ENCODE measurements at regions not wholly inside any gene's neighbourhood (a gene's known extent, or its start where the extent isn't known, plus 50 kb on each side); places are given as distances from the start of the nearest gene placed in this dataset.

DNA sequence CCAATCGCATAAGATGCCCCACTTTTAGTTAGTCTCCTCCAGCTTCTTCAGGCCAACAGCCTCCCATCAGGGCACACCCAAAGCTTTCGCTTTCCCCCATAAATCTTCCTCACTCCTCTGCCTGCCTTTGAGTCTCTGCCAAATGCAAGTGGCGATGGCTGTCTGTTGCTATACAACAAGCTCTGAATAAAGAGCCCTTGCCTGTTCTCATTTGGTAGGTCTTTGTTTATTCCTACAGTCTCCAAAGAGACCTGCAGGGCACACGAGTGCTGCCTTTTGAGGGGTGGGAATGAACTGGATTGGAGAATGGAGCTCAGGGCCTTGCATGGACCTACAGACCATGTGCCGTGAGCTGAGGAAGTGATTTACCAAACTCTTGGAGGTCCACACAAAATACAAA, 52.2 kb upstream of the SOD3 start:
- FAIRE-seq, result no peak
- DNase-seq (ENCODE audit: low read depth in 1 of 2, low spot score in 1 of 2), result no peak
- Histone ChIP-seq H3K27ac (no peak overlapping the region), H3K9me3 (no peaks in the 10 kb centered on the region), H3K4me3 (no peak overlapping the region), H3K4me1 (no peaks in the 10 kb centered on the region), H3K4me2 (no peak overlapping the region)
- 82% methylated on average over 5 of the region's 5 CpGs for WGBS (ENCODE audit: missing lambda C conversion rate)
- no peak for ATAC-seq
- TF ChIP-seq, protein P1, sequence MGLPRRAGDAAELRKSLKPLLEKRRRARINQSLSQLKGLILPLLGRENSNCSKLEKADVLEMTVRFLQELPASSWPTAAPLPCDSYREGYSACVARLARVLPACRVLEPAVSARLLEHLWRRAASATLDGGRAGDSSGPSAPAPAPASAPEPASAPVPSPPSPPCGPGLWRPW (IDR thresholded peaks at IDR 0.05), result no peak
- TF ChIP-seq, protein P2, sequence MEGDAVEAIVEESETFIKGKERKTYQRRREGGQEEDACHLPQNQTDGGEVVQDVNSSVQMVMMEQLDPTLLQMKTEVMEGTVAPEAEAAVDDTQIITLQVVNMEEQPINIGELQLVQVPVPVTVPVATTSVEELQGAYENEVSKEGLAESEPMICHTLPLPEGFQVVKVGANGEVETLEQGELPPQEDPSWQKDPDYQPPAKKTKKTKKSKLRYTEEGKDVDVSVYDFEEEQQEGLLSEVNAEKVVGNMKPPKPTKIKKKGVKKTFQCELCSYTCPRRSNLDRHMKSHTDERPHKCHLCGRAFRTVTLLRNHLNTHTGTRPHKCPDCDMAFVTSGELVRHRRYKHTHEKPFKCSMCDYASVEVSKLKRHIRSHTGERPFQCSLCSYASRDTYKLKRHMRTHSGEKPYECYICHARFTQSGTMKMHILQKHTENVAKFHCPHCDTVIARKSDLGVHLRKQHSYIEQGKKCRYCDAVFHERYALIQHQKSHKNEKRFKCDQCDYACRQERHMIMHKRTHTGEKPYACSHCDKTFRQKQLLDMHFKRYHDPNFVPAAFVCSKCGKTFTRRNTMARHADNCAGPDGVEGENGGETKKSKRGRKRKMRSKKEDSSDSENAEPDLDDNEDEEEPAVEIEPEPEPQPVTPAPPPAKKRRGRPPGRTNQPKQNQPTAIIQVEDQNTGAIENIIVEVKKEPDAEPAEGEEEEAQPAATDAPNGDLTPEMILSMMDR (IDR thresholded peaks at IDR 0.05), result no peak
- TF ChIP-seq RNF2 (IDR thresholded peaks at IDR 0.05; ENCODE audit: borderline replicate concordance, low read depth), result no peak
- TF ChIP-seq HOXA7 (CRISPR knock-in tag; IDR thresholded peaks at IDR 0.05), result no peak
- TF ChIP-seq, protein P3, sequence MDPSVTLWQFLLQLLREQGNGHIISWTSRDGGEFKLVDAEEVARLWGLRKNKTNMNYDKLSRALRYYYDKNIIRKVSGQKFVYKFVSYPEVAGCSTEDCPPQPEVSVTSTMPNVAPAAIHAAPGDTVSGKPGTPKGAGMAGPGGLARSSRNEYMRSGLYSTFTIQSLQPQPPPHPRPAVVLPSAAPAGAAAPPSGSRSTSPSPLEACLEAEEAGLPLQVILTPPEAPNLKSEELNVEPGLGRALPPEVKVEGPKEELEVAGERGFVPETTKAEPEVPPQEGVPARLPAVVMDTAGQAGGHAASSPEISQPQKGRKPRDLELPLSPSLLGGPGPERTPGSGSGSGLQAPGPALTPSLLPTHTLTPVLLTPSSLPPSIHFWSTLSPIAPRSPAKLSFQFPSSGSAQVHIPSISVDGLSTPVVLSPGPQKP (IDR thresholded peaks at IDR 0.05; ENCODE audit: low read depth, low read length), result no peak
- no peak for TF ChIP-seq CHD2 (IDR thresholded peaks at IDR 0.05; ENCODE audit: low read length, partially characterized antibody)
- no peak for TF ChIP-seq RFX5 (IDR thresholded peaks at IDR 0.05)
- no peak for TF ChIP-seq BHLHE40 (IDR thresholded peaks at IDR 0.05; ENCODE audit: low read depth, low read length)
- TF ChIP-seq CBX2 (IDR thresholded peaks at IDR 0.05; ENCODE audit: borderline replicate concordance, low read depth), result no peak
- TF ChIP-seq HOXB13 (CRISPR knock-in tag; IDR thresholded peaks at IDR 0.05; ENCODE audit: low read depth), result no peak
- POLR2A ChIA-PET, result no interaction called here
- CTCF ChIA-PET, result no interaction called here

DNA sequence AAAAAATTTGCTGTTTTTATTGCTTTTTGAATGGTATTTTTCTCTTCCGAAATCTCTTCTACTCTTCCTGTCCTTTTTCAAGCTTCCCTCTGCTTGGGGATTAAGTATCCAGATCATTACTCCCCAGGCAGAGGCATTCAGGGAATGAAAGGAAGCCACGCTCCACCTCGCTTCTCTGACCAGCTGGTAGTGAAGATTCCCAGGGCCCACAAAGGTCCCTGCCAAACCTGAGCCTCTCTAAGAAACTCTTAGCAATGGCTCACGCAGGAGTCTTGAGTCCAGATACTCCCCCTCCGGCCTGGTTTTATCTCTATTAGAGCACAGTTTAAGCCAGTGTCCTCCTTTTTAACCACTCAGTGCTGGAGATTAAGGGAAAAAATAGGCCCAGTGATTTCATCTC, 51.4 kb upstream of the SOD3 start:
- ATAC-seq (no peak), DNase-seq (ENCODE audit: low read depth in 1 of 2, low spot score in 1 of 2) (no peak), FAIRE-seq (no peak)
- Histone ChIP-seq H3K27ac (no peak overlapping the region), H3K4me3 (no peak overlapping the region), H3K4me1 (no peaks in the 10 kb centered on the region), H3K9me3 (no peaks in the 10 kb centered on the region), H3K4me2 (no peak overlapping the region)
- POLR2A ChIA-PET, result no interaction called here
- 95% methylated on average over 5 of the region's 5 CpGs for WGBS (ENCODE audit: missing lambda C conversion rate)
- TF ChIP-seq EHMT2 (IDR thresholded peaks at IDR 0.05; ENCODE audit: low read depth) (no peak), TFCP2L1 (CRISPR knock-in tag; IDR thresholded peaks at IDR 0.05) (no peak), TP53 (CRISPR knock-in tag; IDR thresholded peaks at IDR 0.05) (no peak), PHF8 (IDR thresholded peaks at IDR 0.05; ENCODE audit: borderline replicate concordance, low read depth) (no peak), FOSB (CRISPR knock-in tag; IDR thresholded peaks at IDR 0.05) (no peak), ESRRA (IDR thresholded peaks at IDR 0.05; ENCODE audit: borderline replicate concordance, low read length) (no peak), CEBPB (IDR thresholded peaks at IDR 0.05) (no peak), HEYL (CRISPR knock-in tag; IDR thresholded peaks at IDR 0.05) (no peak)
- TF ChIP-seq, protein P4, sequence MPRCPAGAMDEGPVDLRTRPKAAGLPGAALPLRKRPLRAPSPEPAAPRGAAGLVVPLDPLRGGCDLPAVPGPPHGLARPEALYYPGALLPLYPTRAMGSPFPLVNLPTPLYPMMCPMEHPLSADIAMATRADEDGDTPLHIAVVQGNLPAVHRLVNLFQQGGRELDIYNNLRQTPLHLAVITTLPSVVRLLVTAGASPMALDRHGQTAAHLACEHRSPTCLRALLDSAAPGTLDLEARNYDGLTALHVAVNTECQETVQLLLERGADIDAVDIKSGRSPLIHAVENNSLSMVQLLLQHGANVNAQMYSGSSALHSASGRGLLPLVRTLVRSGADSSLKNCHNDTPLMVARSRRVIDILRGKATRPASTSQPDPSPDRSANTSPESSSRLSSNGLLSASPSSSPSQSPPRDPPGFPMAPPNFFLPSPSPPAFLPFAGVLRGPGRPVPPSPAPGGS (IDR thresholded peaks at IDR 0.05), result no peak
- CTCF ChIA-PET, result no interaction called here

DNA sequence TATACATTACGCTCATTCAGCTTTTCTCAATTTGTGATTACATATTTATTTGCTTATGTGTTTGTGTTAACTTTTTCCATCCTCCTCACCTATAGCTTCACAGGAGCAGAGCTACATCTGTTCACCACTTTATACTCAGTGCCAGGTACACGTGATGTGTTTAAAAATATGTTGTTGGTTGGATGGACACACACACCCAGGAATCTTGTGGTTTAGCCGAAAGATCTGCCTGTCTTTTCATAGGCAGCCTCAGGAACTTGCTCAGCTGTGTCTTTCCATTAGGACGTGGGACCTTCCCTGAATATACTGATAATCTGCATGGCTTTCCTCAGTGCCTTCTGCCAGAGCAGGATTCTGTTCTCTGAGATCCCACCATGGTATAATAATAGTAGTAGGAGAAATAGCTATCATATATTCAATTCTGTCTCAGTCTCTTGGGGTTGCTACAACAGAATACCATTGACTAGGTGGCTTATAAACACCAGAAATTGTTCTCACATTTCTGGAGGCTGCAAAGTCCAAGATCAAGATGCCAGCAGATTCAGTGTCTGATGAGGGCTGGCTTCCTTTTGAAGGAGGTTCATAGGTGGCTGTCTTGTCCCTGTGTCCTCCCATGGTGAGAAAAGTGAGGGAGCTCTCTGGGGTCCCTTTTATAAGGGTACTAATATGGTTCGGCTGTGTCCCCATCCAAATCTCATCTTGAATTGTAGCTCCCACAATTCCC, 50.0 kb upstream of the SOD3 start:
- Histone ChIP-seq H3K4me2 (no peak overlapping the region), H3K9me3 (no peaks in the 10 kb centered on the region), H3K4me1 (no peaks in the 10 kb centered on the region), H3K27ac (no peak overlapping the region), H3K4me3 (no peak overlapping the region)
- WGBS (ENCODE audit: missing lambda C conversion rate), result 54% methylated on average over 5 of the region's 5 CpGs
- ATAC-seq, result no peak
- ChIA-PET CTCF (interaction anchor here (0.9 to 1.3 kb wide), 3 partner anchors 12 to 108 kb away, joined by 3 to 4 read pairs (median 3); no protein-coding TSS in a partner anchor), POLR2A (no interaction called here)
- no peak for FAIRE-seq
- no peak for DNase-seq (ENCODE audit: low read depth in 1 of 2, low spot score in 1 of 2)
- TF ChIP-seq ESRRA (IDR thresholded peaks at IDR 0.05; ENCODE audit: borderline replicate concordance, low read length) (no peak), NFE2L2 (conservative IDR thresholded peaks at IDR 0.05; ENCODE audit: low read length) (no peak)

Measured in A549 (cell line).